ENCODE measurements at regions not wholly inside any gene's neighbourhood (a gene's known extent, or its start where the extent isn't known, plus 50 kb on each side); places are given as distances from the start of the nearest gene placed in this dataset.

DNA sequence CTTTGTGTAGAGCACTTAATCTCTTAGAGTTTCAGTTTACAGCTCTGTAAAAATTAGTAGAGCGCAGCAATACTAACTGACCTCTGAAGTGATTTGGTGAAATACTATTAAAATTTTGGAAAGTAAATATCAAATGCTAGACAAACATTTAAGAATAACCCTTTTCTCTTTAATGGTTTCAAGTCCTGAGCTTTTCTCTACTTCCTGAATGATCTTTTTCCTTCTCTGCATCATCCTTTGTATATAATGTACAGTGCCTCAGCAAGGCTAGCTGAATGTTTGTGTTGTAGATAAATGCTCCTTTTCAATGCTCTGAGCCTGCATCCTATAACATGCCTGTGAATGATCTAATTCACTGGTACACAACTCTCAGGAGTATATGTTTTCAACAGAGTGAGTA, 272.9 kb downstream of the ADGRL2 start:
- TF ChIP-seq YY1 (IDR thresholded peaks at IDR 0.05; ENCODE audit: low read depth, low read length) (no peak), HCFC1 (IDR thresholded peaks at IDR 0.05; ENCODE audit: low read length) (no peak)
- TF ChIP-seq, protein P1, sequence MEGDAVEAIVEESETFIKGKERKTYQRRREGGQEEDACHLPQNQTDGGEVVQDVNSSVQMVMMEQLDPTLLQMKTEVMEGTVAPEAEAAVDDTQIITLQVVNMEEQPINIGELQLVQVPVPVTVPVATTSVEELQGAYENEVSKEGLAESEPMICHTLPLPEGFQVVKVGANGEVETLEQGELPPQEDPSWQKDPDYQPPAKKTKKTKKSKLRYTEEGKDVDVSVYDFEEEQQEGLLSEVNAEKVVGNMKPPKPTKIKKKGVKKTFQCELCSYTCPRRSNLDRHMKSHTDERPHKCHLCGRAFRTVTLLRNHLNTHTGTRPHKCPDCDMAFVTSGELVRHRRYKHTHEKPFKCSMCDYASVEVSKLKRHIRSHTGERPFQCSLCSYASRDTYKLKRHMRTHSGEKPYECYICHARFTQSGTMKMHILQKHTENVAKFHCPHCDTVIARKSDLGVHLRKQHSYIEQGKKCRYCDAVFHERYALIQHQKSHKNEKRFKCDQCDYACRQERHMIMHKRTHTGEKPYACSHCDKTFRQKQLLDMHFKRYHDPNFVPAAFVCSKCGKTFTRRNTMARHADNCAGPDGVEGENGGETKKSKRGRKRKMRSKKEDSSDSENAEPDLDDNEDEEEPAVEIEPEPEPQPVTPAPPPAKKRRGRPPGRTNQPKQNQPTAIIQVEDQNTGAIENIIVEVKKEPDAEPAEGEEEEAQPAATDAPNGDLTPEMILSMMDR (IDR thresholded peaks at IDR 0.05 in 2 of 3, conservative IDR thresholded peaks at IDR 0.05 in 1 of 3; ENCODE audit: control insufficient read depth in 2 of 3, extremely low read depth in 1 of 3, insufficient read depth in 1 of 3, low read depth in 3 of 3, low read length in 3 of 3) = no peak
